ENCODE measurements at regions not wholly inside any gene's neighbourhood (a gene's known extent, or its start where the extent isn't known, plus 50 kb on each side); places are given as distances from the start of the nearest gene placed in this dataset.
A peak's percentile ranks its signal among the peaks of the same experiment; 100 is the strongest.

- H3K27me3 ChIP-seq (ENCODE audit: control insufficient read depth, insufficient read depth, low read length): no peaks in the 10 kb centered on the region
- no peaks in the 10 kb centered on the region for H3K4me1 ChIP-seq (ENCODE audit: control insufficient read depth, insufficient read depth, low read length)
- H3K27ac ChIP-seq (ENCODE audit: low read depth, low read length): no peak overlapping the region
- H3K4me3 ChIP-seq (ENCODE audit: low read depth, low read length): no peak overlapping the region
- no peaks in the 10 kb centered on the region for H3K9me3 ChIP-seq (ENCODE audit: control insufficient read depth, insufficient read depth, low read length)
- H3K36me3 ChIP-seq (ENCODE audit: control insufficient read depth, insufficient read depth, low read length): no peaks in the 10 kb centered on the region
- no peak for DNase-seq (ENCODE audit: low read depth in 4 of 6, low spot score in 6 of 6)
Measured at GRCh38 chr12:16891673-16892072, 285.7 kb upstream of the LMO3 start.

GRCh38 chr12:16884819-16885218 lies 278.9 kb upstream of the LMO3 start:
- Histone ChIP-seq H3K27me3 (ENCODE audit: control insufficient read depth, insufficient read depth, low read length) (no peaks in the 10 kb centered on the region), H3K27ac (ENCODE audit: low read depth, low read length) (no peak overlapping the region), H3K9me3 (ENCODE audit: control insufficient read depth, insufficient read depth, low read length) (no peaks in the 10 kb centered on the region), H3K4me3 (ENCODE audit: low read depth, low read length) (no peak overlapping the region), H3K4me1 (ENCODE audit: control insufficient read depth, insufficient read depth, low read length) (peaks cover 4% of the 10 kb centered on the region), H3K36me3 (ENCODE audit: control insufficient read depth, insufficient read depth, low read length) (no peaks in the 10 kb centered on the region)
- no peak for DNase-seq (ENCODE audit: low read depth in 4 of 6, low spot score in 6 of 6)
- no CpG with 5 or more reads among the region's 2 CpGs for WGBS (ENCODE audit: insufficient coverage)

DNA sequence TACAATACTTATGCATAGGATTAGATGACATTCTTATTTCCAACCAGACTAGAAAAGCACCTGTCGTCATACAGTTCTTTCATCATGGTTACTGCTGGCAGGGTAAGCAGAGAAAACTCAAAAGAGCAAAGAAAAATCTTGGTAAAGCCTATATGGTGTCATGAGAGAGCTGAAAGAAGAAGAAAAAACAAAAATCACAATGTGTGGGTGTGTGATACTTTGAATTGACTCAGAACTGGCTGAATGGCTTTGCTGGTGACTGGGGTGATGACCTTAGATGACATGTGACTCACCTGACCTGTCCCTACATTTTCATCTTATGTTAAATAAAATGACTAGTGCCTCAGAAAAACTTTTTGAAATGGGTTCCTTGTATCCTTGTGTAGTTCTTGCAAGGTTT lies 278.1 kb upstream of the LMO3 start:
- Histone ChIP-seq H3K4me1 (ENCODE audit: control insufficient read depth, insufficient read depth, low read length) (peaks cover 4% of the 10 kb centered on the region), H3K27ac (ENCODE audit: low read depth, low read length) (no peak overlapping the region), H3K9me3 (ENCODE audit: control insufficient read depth, insufficient read depth, low read length) (no peaks in the 10 kb centered on the region), H3K4me3 (ENCODE audit: low read depth, low read length) (no peak overlapping the region), H3K36me3 (ENCODE audit: control insufficient read depth, insufficient read depth, low read length) (no peaks in the 10 kb centered on the region), H3K27me3 (ENCODE audit: control insufficient read depth, insufficient read depth, low read length) (no peaks in the 10 kb centered on the region)
- WGBS (ENCODE audit: insufficient coverage): no CpG with 5 or more reads among the region's 1 CpG
- no peak for DNase-seq (ENCODE audit: low read depth in 4 of 6, low spot score in 6 of 6)

- H3K27me3 ChIP-seq (ENCODE audit: control insufficient read depth, insufficient read depth, low read length): no peaks in the 10 kb centered on the region
- H3K36me3 ChIP-seq (ENCODE audit: control insufficient read depth, insufficient read depth, low read length): no peaks in the 10 kb centered on the region
- WGBS (ENCODE audit: insufficient coverage): 89% methylated on average over 3 of the region's 4 CpGs
- no peak overlapping the region for H3K27ac ChIP-seq (ENCODE audit: low read depth, low read length)
- peaks cover 4% of the 10 kb centered on the region for H3K4me1 ChIP-seq (ENCODE audit: control insufficient read depth, insufficient read depth, low read length)
- H3K4me3 ChIP-seq (ENCODE audit: low read depth, low read length): no peak overlapping the region
- peak in 2 of 6 donors; percentile 48 to 52 for DNase-seq (ENCODE audit: low read depth in 4 of 6, low spot score in 6 of 6)
- H3K9me3 ChIP-seq (ENCODE audit: control insufficient read depth, insufficient read depth, low read length): no peaks in the 10 kb centered on the region
Measured at GRCh38 chr12:16881986-16882570, 276.1 kb upstream of the LMO3 start.

- H3K36me3 ChIP-seq (ENCODE audit: control insufficient read depth, insufficient read depth, low read length): no peaks in the 10 kb centered on the region
- no peaks in the 10 kb centered on the region for H3K9me3 ChIP-seq (ENCODE audit: control insufficient read depth, insufficient read depth, low read length)
- peaks cover 4% of the 10 kb centered on the region for H3K4me1 ChIP-seq (ENCODE audit: control insufficient read depth, insufficient read depth, low read length)
- peak; percentile 3 to 88 (median 20) for DNase-seq (ENCODE audit: low read depth in 4 of 6, low spot score in 6 of 6)
- H3K4me3 ChIP-seq (ENCODE audit: low read depth, low read length): no peak overlapping the region
- no peak overlapping the region for H3K27ac ChIP-seq (ENCODE audit: low read depth, low read length)
- no peaks in the 10 kb centered on the region for H3K27me3 ChIP-seq (ENCODE audit: control insufficient read depth, insufficient read depth, low read length)
- 2% methylated on average over 6 of the region's 10 CpGs for WGBS (ENCODE audit: insufficient coverage)
Measured at GRCh38 chr12:16880864-16881285, 274.9 kb upstream of the LMO3 start.

- DNase-seq (ENCODE audit: low read depth in 4 of 6, low spot score in 6 of 6): no peak
- Histone ChIP-seq H3K4me3 (ENCODE audit: low read depth, low read length) (no peak overlapping the region), H3K36me3 (ENCODE audit: control insufficient read depth, insufficient read depth, low read length) (no peaks in the 10 kb centered on the region), H3K9me3 (ENCODE audit: control insufficient read depth, insufficient read depth, low read length) (peaks cover 1% of the 10 kb centered on the region), H3K27ac (ENCODE audit: low read depth, low read length) (no peak overlapping the region), H3K4me1 (ENCODE audit: control insufficient read depth, insufficient read depth, low read length) (no peaks in the 10 kb centered on the region), H3K27me3 (ENCODE audit: control insufficient read depth, insufficient read depth, low read length) (no peaks in the 10 kb centered on the region)
- no CpG with 5 or more reads among the region's 1 CpG for WGBS (ENCODE audit: insufficient coverage)
Measured at GRCh38 chr12:16870845-16871244, 264.9 kb upstream of the LMO3 start.

DNA sequence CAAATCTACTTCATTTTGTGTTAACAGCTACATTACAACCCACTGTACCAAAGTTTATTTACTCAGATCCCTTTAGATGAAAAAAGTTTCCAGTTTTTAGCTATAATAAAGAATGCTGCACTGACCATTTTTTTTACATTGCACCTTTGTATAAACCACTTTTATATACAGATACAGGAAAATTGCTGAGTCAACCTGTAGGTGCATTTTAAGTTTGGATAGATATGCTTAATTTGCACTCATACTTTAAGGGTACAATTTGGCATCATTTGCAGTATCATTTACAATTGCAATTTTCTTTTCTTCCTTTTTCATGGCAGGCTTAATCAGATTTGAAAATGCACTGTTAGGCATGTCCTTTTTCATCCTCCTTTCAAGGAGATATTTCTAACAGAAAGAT lies 257.8 kb upstream of the LMO3 start:
- DNase-seq (ENCODE audit: low read depth in 4 of 6, low spot score in 6 of 6): no peak
- H3K36me3 ChIP-seq (ENCODE audit: control insufficient read depth, insufficient read depth, low read length): no peaks in the 10 kb centered on the region
- no peak overlapping the region for H3K27ac ChIP-seq (ENCODE audit: low read depth, low read length)
- H3K4me1 ChIP-seq (ENCODE audit: control insufficient read depth, insufficient read depth, low read length): no peaks in the 10 kb centered on the region
- H3K27me3 ChIP-seq (ENCODE audit: control insufficient read depth, insufficient read depth, low read length): no peaks in the 10 kb centered on the region
- no peaks in the 10 kb centered on the region for H3K9me3 ChIP-seq (ENCODE audit: control insufficient read depth, insufficient read depth, low read length)
- no peak overlapping the region for H3K4me3 ChIP-seq (ENCODE audit: low read depth, low read length)

DNA sequence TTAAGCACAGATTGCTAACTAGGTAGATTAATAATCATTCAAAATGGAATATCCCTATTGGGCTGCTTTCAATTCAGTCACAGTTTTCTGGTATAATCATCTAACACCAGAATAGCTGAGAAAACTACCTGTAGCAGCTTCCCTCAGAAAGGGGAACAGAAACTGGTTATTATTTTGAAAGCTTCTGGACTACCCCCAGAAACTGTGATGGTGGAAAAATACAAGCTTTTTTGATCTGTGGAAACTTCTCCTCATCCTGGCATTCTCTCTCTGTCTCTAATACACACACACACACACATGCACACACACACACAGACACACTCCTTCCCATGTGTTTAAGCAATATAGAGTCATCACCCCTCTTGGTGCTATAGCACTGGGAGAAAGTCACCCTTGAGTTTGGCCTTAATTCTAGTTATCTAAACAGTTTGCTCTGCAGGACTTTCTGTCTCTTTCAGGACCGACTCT lies 251.5 kb upstream of the LMO3 start:
- H3K36me3 ChIP-seq (ENCODE audit: control insufficient read depth, insufficient read depth, low read length): no peaks in the 10 kb centered on the region
- no peaks in the 10 kb centered on the region for H3K27me3 ChIP-seq (ENCODE audit: control insufficient read depth, insufficient read depth, low read length)
- DNase-seq (ENCODE audit: low read depth in 4 of 6, low spot score in 6 of 6): no peak
- H3K27ac ChIP-seq (ENCODE audit: low read depth, low read length): no peak overlapping the region
- H3K4me1 ChIP-seq (ENCODE audit: control insufficient read depth, insufficient read depth, low read length): no peaks in the 10 kb centered on the region
- H3K4me3 ChIP-seq (ENCODE audit: low read depth, low read length): no peak overlapping the region
- no peaks in the 10 kb centered on the region for H3K9me3 ChIP-seq (ENCODE audit: control insufficient read depth, insufficient read depth, low read length)
- WGBS (ENCODE audit: insufficient coverage): no CpG with 5 or more reads among the region's 1 CpG

DNA sequence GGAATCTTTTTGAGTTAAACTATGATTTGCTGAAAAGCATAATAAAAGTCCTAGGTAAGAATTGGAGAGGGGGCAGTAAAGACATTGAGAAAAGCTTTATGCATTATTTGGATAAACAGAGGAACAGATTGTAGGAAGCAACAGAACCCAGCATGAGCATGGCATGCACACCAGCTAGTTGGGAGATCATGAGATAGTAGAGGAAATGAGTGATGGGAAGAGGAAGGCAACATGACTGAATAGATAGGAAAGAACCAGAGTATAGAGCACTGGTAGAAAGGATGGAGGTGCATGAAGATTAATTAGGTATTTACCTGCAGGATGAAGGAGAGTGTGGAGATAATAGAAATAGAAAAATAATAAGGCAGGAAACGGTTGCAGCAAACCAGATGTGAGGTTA lies 248.5 kb upstream of the LMO3 start:
- no peaks in the 10 kb centered on the region for H3K36me3 ChIP-seq (ENCODE audit: control insufficient read depth, insufficient read depth, low read length)
- H3K4me1 ChIP-seq (ENCODE audit: control insufficient read depth, insufficient read depth, low read length): no peaks in the 10 kb centered on the region
- H3K4me3 ChIP-seq (ENCODE audit: low read depth, low read length): no peak overlapping the region
- H3K9me3 ChIP-seq (ENCODE audit: control insufficient read depth, insufficient read depth, low read length): no peaks in the 10 kb centered on the region
- H3K27me3 ChIP-seq (ENCODE audit: control insufficient read depth, insufficient read depth, low read length): no peaks in the 10 kb centered on the region
- WGBS (ENCODE audit: insufficient coverage): 74% methylated on average over 1 of the region's 1 CpG
- no peak for DNase-seq (ENCODE audit: low read depth in 4 of 6, low spot score in 6 of 6)
- H3K27ac ChIP-seq (ENCODE audit: low read depth, low read length): no peak overlapping the region

DNA sequence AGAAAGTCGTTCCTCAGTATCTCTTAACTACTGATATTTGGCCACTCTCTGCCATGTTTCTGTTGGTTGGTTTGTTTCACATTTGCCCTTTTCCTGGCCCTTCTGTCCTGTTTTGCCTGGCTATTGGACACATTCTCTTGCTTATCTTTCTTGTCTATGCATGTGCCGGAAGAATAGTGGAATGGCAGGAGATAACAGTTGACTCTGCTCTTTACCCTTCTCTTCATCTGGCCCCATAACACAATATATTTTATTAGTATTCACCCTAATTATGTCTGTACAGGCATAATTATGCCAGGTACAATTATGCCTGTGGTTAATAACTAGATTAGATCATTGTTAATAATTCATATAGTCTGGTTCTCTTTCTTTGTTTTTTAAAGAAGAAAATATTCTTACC lies 243.5 kb upstream of the LMO3 start:
- DNase-seq (ENCODE audit: low read depth in 4 of 6, low spot score in 6 of 6): no peak
- no CpG with 5 or more reads among the region's 2 CpGs for WGBS (ENCODE audit: insufficient coverage)
- Histone ChIP-seq H3K4me3 (ENCODE audit: low read depth, low read length) (no peak overlapping the region), H3K9me3 (ENCODE audit: control insufficient read depth, insufficient read depth, low read length) (no peaks in the 10 kb centered on the region), H3K36me3 (ENCODE audit: control insufficient read depth, insufficient read depth, low read length) (no peaks in the 10 kb centered on the region), H3K4me1 (ENCODE audit: control insufficient read depth, insufficient read depth, low read length) (no peaks in the 10 kb centered on the region), H3K27ac (ENCODE audit: low read depth, low read length) (no peak overlapping the region), H3K27me3 (ENCODE audit: control insufficient read depth, insufficient read depth, low read length) (no peaks in the 10 kb centered on the region)

All from spinal cord (tissue), 9 donors.